IMR-90 (cell line): ENCODE measurements at regions not wholly inside any gene's neighbourhood (a gene's known extent, or its start where the extent isn't known, plus 50 kb on each side); places are given as distances from the start of the nearest gene placed in this dataset.

Experiments
- ATAC-seq: fragments of 200-7000 bp; cut with Tn5 transposase; 2 replicates; pipeline ENCODE4 v1.9.1; 2020; ENCODE audit warnings: low read depth, mild to moderate bottlenecking, moderate library complexity
- BruUV-seq: library from RNA; stranded (reverse); fragments of 400-500 nt; replicated peaks from 2 replicates; lab custom pipeline; 2021; lab: Mats Ljungman, UMichigan
- CTCF ChIA-PET: fragments of 300-600 bp; formaldehyde crosslinking; extraction: SDS; loops from one replicate; lab custom pipeline; 2021; ENCODE audit warnings: antibody characterized with exemption; lab: Yijun Ruan, JAX
- POLR2A ChIA-PET: fragments of 300-600 bp; sonication (Branson Sonifier 250); formaldehyde crosslinking; loops from one replicate; lab custom pipeline; 2022; ENCODE audit warnings: antibody characterized with exemption; ENCODE audit not compliant: unreplicated experiment; lab: Charles Lee
- DNase-seq: peaks from one replicate; pipeline ENCODE4 v3.0.0; 2013
- H2AFZ ChIP-seq: replicated peaks from 2 replicates; pipeline ENCODE3; 2013; ENCODE audit warnings: low read length, mild to moderate bottlenecking; ENCODE audit not compliant: poor library complexity
- H2AK5ac ChIP-seq: 2 replicates; pipeline ENCODE4 v1.6.1; 2013; ENCODE audit warnings: low read depth, low read length, inconsistent platforms
- H2AK9ac ChIP-seq: replicated peaks from 2 replicates; pipeline ENCODE3; 2013; ENCODE audit warnings: mild to moderate bottlenecking, low read depth, low read length, moderate library complexity; ENCODE audit not compliant: poor library complexity
- H2BK120ac ChIP-seq: 2 replicates; pipeline ENCODE4 v1.6.1; 2013; ENCODE audit warnings: low read depth, low read length, inconsistent platforms
- H2BK15ac ChIP-seq: 3 replicates; pipeline ENCODE4 v1.6.1; 2013; ENCODE audit warnings: low read depth, low read length, inconsistent platforms
- H2BK20ac ChIP-seq: 2 replicates; pipeline ENCODE4 v1.6.1; 2013; ENCODE audit warnings: low read depth, mild to moderate bottlenecking, inconsistent platforms, low read length, moderate library complexity
- H2BK5ac ChIP-seq: 2 replicates; pipeline ENCODE4 v1.6.1; 2013; ENCODE audit warnings: mild to moderate bottlenecking, low read depth, low read length, inconsistent platforms; ENCODE audit not compliant: poor library complexity, severe bottlenecking
- H3K14ac ChIP-seq: replicated peaks from 2 replicates; pipeline ENCODE4 v1.6.1; 2013; ENCODE audit warnings: low read depth, low read length, inconsistent platforms
- H3K18ac ChIP-seq: 2 replicates; pipeline ENCODE4 v1.6.1; 2013; ENCODE audit warnings: low read depth, low read length, control low read depth
- H3K23ac ChIP-seq: 2 replicates; pipeline ENCODE4 v1.6.1; 2013; ENCODE audit warnings: low read depth, low read length, inconsistent platforms
- H3K27ac ChIP-seq: 2 replicates; pipeline ENCODE4 v1.5.1; 2013; ENCODE audit warnings: mild to moderate bottlenecking, control low read depth, low read length; ENCODE audit not compliant: insufficient read depth
- H3K27me3 ChIP-seq: 2 replicates; pipeline ENCODE4 v1.6.1; 2013; ENCODE audit warnings: low read length; ENCODE audit not compliant: control insufficient read depth, insufficient read depth
- H3K36me3 ChIP-seq: 2 replicates; pipeline ENCODE4 v1.6.1; 2013; ENCODE audit warnings: low read length, mixed read lengths; ENCODE audit not compliant: control insufficient read depth, insufficient read depth
- H3K4ac ChIP-seq: 2 replicates; pipeline ENCODE4 v1.6.1; 2013; ENCODE audit warnings: low read depth, low read length, inconsistent platforms
- H3K4me1 ChIP-seq: 2 replicates; pipeline ENCODE4 v1.6.1; 2013; ENCODE audit warnings: low read length, mixed read lengths; ENCODE audit not compliant: control insufficient read depth, insufficient read depth
- H3K4me2 ChIP-seq: 2 replicates; pipeline ENCODE4 v1.6.1; 2013; ENCODE audit warnings: low read depth, mild to moderate bottlenecking, control low read depth, low read length, moderate library complexity
- H3K4me3 ChIP-seq: 2 replicates; pipeline ENCODE4 v1.5.1; 2013; ENCODE audit warnings: low read depth, mild to moderate bottlenecking, control low read depth, low read length, moderate library complexity; ENCODE audit not compliant: insufficient read depth
- H3K56ac ChIP-seq: 2 replicates; pipeline ENCODE4 v1.6.1; 2013; ENCODE audit warnings: low read length, inconsistent platforms; ENCODE audit not compliant: insufficient read depth; ENCODE audit errors: extremely low read depth
- H3K79me1 ChIP-seq, 2 experiments: 2 replicates each; pipeline ENCODE4 v1.6.1; 2013; ENCODE audit warnings: low read length in 2 of 2, inconsistent platforms in 1 of 2, low read depth in 1 of 2
- H3K9ac ChIP-seq: 2 replicates; pipeline ENCODE4 v1.6.1; 2013; ENCODE audit warnings: low read depth, low read length, control low read depth
- H3K9me1 ChIP-seq: 2 replicates; pipeline ENCODE4 v1.6.1; 2013; ENCODE audit warnings: low read length, inconsistent platforms; ENCODE audit not compliant: insufficient read depth
- H3K9me3 ChIP-seq: 2 replicates; pipeline ENCODE4 v1.6.1; 2013; ENCODE audit warnings: low read length; ENCODE audit not compliant: control insufficient read depth, insufficient read depth
- H4K20me1 ChIP-seq: 2 replicates; pipeline ENCODE4 v1.6.1; 2013; ENCODE audit warnings: low read length, inconsistent platforms; ENCODE audit not compliant: insufficient read depth
- H4K5ac ChIP-seq: 2 replicates; pipeline ENCODE4 v1.6.1; 2013; ENCODE audit warnings: mild to moderate bottlenecking, low read depth, low read length, control low read depth
- H4K8ac ChIP-seq, 2 experiments: 2 replicates each; pipeline ENCODE4 v1.6.1; 2013; ENCODE audit warnings: low read depth in 2 of 2, low read length in 2 of 2, control low read depth in 1 of 2, inconsistent platforms in 1 of 2
- H4K91ac ChIP-seq: 2 replicates; pipeline ENCODE4 v1.6.1; 2013; ENCODE audit warnings: low read depth, low read length, inconsistent platforms; ENCODE audit not compliant: insufficient read depth
- BHLHE40 ChIP-seq: fragments of 150-350 bp; IDR thresholded peaks from 2 replicates; pipeline ENCODE4 v1.6.1; 2016; ENCODE audit warnings: mild to moderate bottlenecking, low read depth, low read length
- CEBPB ChIP-seq: IDR thresholded peaks from 2 replicates; pipeline ENCODE4 v1.6.1; 2012; ENCODE audit warnings: low read depth, low read length, improper control_type of control experiment
- CHD1 ChIP-seq: IDR thresholded peaks from 2 replicates; pipeline ENCODE4 v1.6.1; 2012; ENCODE audit warnings: low read depth, low read length, improper control_type of control experiment
- ELK1 ChIP-seq: fragments of 150-350 bp; IDR thresholded peaks from 2 replicates; pipeline ENCODE4 v1.6.1; 2016; ENCODE audit warnings: low read depth, mild to moderate bottlenecking, low read length, moderate library complexity, borderline replicate concordance
- FOS ChIP-seq: fragments of 150-350 bp; IDR thresholded peaks from 2 replicates; pipeline ENCODE4 v1.6.1; 2016; ENCODE audit warnings: low read depth, low read length
- MAFK ChIP-seq: IDR thresholded peaks from 2 replicates; pipeline ENCODE4 v1.6.1; 2012; ENCODE audit warnings: low read depth, low read length, improper control_type of control experiment
- MAZ ChIP-seq: IDR thresholded peaks from 2 replicates; pipeline ENCODE4 v1.6.1; 2012; ENCODE audit warnings: low read depth, mild to moderate bottlenecking, low read length, improper control_type of control experiment, moderate library complexity, borderline replicate concordance
- NFE2L2 ChIP-seq: fragments of 150-350 bp; IDR thresholded peaks from 2 replicates; pipeline ENCODE4 v1.6.1; 2016; ENCODE audit warnings: low read depth, mild to moderate bottlenecking, low read length
- POLR2A ChIP-seq: IDR thresholded peaks from 2 replicates; pipeline ENCODE4 v1.6.1; 2012; ENCODE audit warnings: mild to moderate bottlenecking, low read depth, low read length
- RAD21 ChIP-seq: IDR thresholded peaks from 2 replicates; pipeline ENCODE4 v1.6.1; 2012; ENCODE audit warnings: low read length, improper control_type of control experiment
- RCOR1 ChIP-seq: IDR thresholded peaks from 2 replicates; pipeline ENCODE4 v1.6.1; 2012; ENCODE audit warnings: mild to moderate bottlenecking, low read length, improper control_type of control experiment; ENCODE audit not compliant: insufficient replicate concordance
- RFX5 ChIP-seq: IDR thresholded peaks from 2 replicates; pipeline ENCODE4 v1.8.0; 2012; ENCODE audit warnings: low read depth, mild to moderate bottlenecking, low read length, moderate library complexity
- SMC3 ChIP-seq: fragments of 150-350 bp; IDR thresholded peaks from 2 replicates; pipeline ENCODE4 v1.6.1; 2016; ENCODE audit warnings: low read depth, mild to moderate bottlenecking, antibody characterized with exemption, low read length, moderate library complexity
- WGBS, 2 experiments: methylation state at CpG; one replicate each; pipeline versions ENCODE4 v1.1.5 to v1.1.7; 2013; ENCODE audit warnings: missing lambda C conversion rate in 2 of 2; ENCODE audit not compliant: insufficient read length in 1 of 2; ENCODE audit errors: extremely low coverage in 2 of 2; 5-methylcytosine and 5-hydroxymethylcytosine counted together
- dilution Hi-C: fragments of 300-500 bp; cut with HindIII; formaldehyde crosslinking; loops from one replicate; pipeline ENCODE4 v1.14.3; 2018; ENCODE audit warnings: low sequenced_read_pairs; ENCODE audit not compliant: unreplicated experiment
- in situ Hi-C: fragments of 300-500 bp; cut with MboI; formaldehyde crosslinking; loops from 3 replicates; pipeline ENCODE4 v1.14.3; 2019; ENCODE audit warnings: low sequenced_read_pairs, inconsistent platforms, mixed read lengths
- intact Hi-C: fragments of 100-400 bp; cut with micrococcal nuclease; formaldehyde crosslinking; loops from 2 replicates; pipeline ENCODE4 v1.10.0; 2022
- TF ChIP-seq, protein P1 (sequence below): conservative IDR thresholded peaks from 2 replicates; pipeline ENCODE4 v1.5.1; 2012; ENCODE audit warnings: mild to moderate bottlenecking, low read depth, low read length, improper control_type of control experiment
- TF ChIP-seq, protein P2 (sequence below): fragments of 150-350 bp; IDR thresholded peaks from 2 replicates; pipeline ENCODE4 v1.6.1; 2017; ENCODE audit warnings: mild to moderate bottlenecking, antibody characterized with exemption, low read length, low read depth

- Histone ChIP-seq H4K20me1 (no peaks in the 10 kb centered on the region), H4K8ac (no peak overlapping the region), H3K4me1 (no peaks in the 10 kb centered on the region), H3K9ac (no peak overlapping the region), H3K36me3 (no peaks in the 10 kb centered on the region), H2BK5ac (no peak overlapping the region), H3K4me2 (no peak overlapping the region), H3K4ac (no peak overlapping the region), H3K27me3 (no peaks in the 10 kb centered on the region), H3K56ac (no peak overlapping the region), H3K4me3 (no peak overlapping the region), H2BK15ac (no peak overlapping the region), H3K27ac (no peak overlapping the region), H3K79me1 (no peaks in the 10 kb centered on the region), H3K18ac (no peak overlapping the region), H2AK5ac (no peak overlapping the region), H2AK9ac (no peak overlapping the region), H2AFZ (no peak overlapping the region), H3K9me3 (no peaks in the 10 kb centered on the region), H2BK120ac (no peak overlapping the region), H3K23ac (no peak overlapping the region), H4K91ac (no peak overlapping the region), H2BK20ac (no peak overlapping the region), H3K14ac (no peak overlapping the region), H4K5ac (no peak overlapping the region), H3K9me1 (no peaks in the 10 kb centered on the region)
- ATAC-seq: no peak
- 35% methylated on average over 4 of the region's 11 CpGs; no CpG with 5 or more reads in 1 of the 2 experiments for WGBS, 2 experiments
- POLR2A ChIA-PET: no interaction called here
- dilution Hi-C loops: no loop called here
- TF ChIP-seq RAD21 (no peak), CHD1 (no peak), RCOR1 (no peak), MAZ (no peak), NFE2L2 (no peak), RFX5 (no peak), FOS (no peak), ELK1 (no peak), SMC3 (no peak), MAFK (no peak), BHLHE40 (no peak), POLR2A (no peak), CEBPB (no peak)
- TF ChIP-seq, protein P1, sequence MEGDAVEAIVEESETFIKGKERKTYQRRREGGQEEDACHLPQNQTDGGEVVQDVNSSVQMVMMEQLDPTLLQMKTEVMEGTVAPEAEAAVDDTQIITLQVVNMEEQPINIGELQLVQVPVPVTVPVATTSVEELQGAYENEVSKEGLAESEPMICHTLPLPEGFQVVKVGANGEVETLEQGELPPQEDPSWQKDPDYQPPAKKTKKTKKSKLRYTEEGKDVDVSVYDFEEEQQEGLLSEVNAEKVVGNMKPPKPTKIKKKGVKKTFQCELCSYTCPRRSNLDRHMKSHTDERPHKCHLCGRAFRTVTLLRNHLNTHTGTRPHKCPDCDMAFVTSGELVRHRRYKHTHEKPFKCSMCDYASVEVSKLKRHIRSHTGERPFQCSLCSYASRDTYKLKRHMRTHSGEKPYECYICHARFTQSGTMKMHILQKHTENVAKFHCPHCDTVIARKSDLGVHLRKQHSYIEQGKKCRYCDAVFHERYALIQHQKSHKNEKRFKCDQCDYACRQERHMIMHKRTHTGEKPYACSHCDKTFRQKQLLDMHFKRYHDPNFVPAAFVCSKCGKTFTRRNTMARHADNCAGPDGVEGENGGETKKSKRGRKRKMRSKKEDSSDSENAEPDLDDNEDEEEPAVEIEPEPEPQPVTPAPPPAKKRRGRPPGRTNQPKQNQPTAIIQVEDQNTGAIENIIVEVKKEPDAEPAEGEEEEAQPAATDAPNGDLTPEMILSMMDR: no peak
- TF ChIP-seq, protein P2, sequence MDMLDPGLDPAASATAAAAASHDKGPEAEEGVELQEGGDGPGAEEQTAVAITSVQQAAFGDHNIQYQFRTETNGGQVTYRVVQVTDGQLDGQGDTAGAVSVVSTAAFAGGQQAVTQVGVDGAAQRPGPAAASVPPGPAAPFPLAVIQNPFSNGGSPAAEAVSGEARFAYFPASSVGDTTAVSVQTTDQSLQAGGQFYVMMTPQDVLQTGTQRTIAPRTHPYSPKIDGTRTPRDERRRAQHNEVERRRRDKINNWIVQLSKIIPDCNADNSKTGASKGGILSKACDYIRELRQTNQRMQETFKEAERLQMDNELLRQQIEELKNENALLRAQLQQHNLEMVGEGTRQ: no peak
- CTCF ChIA-PET: no interaction called here
- BruUV-seq: no TSS peak
- intact Hi-C loops: no loop called here
- no peak for DNase-seq
- in situ Hi-C loops: no loop called here
Measured at GRCh38 chr7:31249671-31250070, 90.9 kb downstream of the NEUROD6 start.
